Fibroblast of the aortic adventitia (primary cell): ENCODE measurements at regions not wholly inside any gene's neighbourhood (a gene's known extent, or its start where the extent isn't known, plus 50 kb on each side); places are given as distances from the start of the nearest gene placed in this dataset.

Source experiments
- DNase-seq: peaks from one replicate; pipeline ENCODE4 v3.0.0-alpha.2; 2010; ENCODE audit warnings: low read depth
- H3K4me3 ChIP-seq: 2 replicates; pipeline ENCODE4 v1.5.1; 2011; ENCODE audit warnings: low read depth, mild to moderate bottlenecking, control low read depth, low read length, moderate library complexity
- CTCF ChIP-seq: IDR thresholded peaks from 2 replicates; pipeline ENCODE4 v1.5.1; 2011; ENCODE audit warnings: mild to moderate bottlenecking, low read length, control low read depth, inconsistent platforms; ENCODE audit not compliant: insufficient read depth

GRCh38 chr1:5492846-5493245, 499.4 kb downstream of the NPHP4 start:
- no peak for DNase-seq
- no peak overlapping the region for H3K4me3 ChIP-seq
- TF ChIP-seq CTCF: no peak

- no peak for DNase-seq
- no peak for TF ChIP-seq CTCF
- no peak overlapping the region for H3K4me3 ChIP-seq
These were observed 500.9 kb downstream of the NPHP4 start for GRCh38 chr1:5491207-5491904.

GRCh38 chr1:5490635-5491034, 501.6 kb downstream of the NPHP4 start:
- H3K4me3 ChIP-seq: no peak overlapping the region
- TF ChIP-seq CTCF: no peak
- DNase-seq: no peak

GRCh38 chr1:5488448-5488847, 503.8 kb downstream of the NPHP4 start:
- no peak for TF ChIP-seq CTCF
- no peak overlapping the region for H3K4me3 ChIP-seq
- no peak for DNase-seq

- H3K4me3 ChIP-seq: no peak overlapping the region
- no peak for DNase-seq
- TF ChIP-seq CTCF: no peak
These were observed 506.1 kb downstream of the NPHP4 start for GRCh38 chr1:5485968-5486696.

- no peak for DNase-seq
- no peak for TF ChIP-seq CTCF
- H3K4me3 ChIP-seq: no peak overlapping the region
These were observed 506.8 kb downstream of the NPHP4 start for GRCh38 chr1:5485436-5485835.
